Endothelial cell of umbilical vein (primary cell): ENCODE measurements at regions not wholly inside any gene's neighbourhood (a gene's known extent, or its start where the extent isn't known, plus 50 kb on each side); places are given as distances from the start of the nearest gene placed in this dataset.

Experiments
- CTCF ChIP-seq, 2 donors: IDR thresholded peaks; 1 replicate in 1 of 2; 2 replicates in 1 of 2; pipeline ENCODE4 v1.5.1; 2011; ENCODE audit warnings: low read length in 2 of 2, mild to moderate bottlenecking in 2 of 2, moderate library complexity in 2 of 2, control low read depth in 1 of 2, inconsistent platforms in 1 of 2, low read depth in 1 of 2; ENCODE audit not compliant: insufficient read depth in 1 of 2; ENCODE audit errors: extremely low read depth in 1 of 2
- EZH2 ChIP-seq: IDR thresholded peaks from 2 replicates; pipeline ENCODE4 v1.6.1; 2012; ENCODE audit warnings: borderline replicate concordance, low read depth, mild to moderate bottlenecking, moderate library complexity, low read length, inconsistent platforms; ENCODE audit not compliant: severe bottlenecking
- FOS ChIP-seq: IDR thresholded peaks from 2 replicates; pipeline ENCODE4 v1.6.1; 2011; ENCODE audit warnings: mild to moderate bottlenecking, low read length, moderate library complexity, borderline replicate concordance; ENCODE audit not compliant: insufficient read depth
- GATA2 ChIP-seq: IDR thresholded peaks from 2 replicates; pipeline ENCODE4 v1.7.0; 2011; ENCODE audit warnings: low read depth, mild to moderate bottlenecking, moderate library complexity, mixed read lengths, low read length; ENCODE audit not compliant: insufficient read length, insufficient read depth
- JUN ChIP-seq: IDR thresholded peaks from 2 replicates; pipeline ENCODE4 v1.6.1; 2011; ENCODE audit warnings: borderline replicate concordance, low read depth; ENCODE audit not compliant: insufficient read length, insufficient read depth
- MAX ChIP-seq: IDR thresholded peaks from 2 replicates; pipeline ENCODE4 v1.6.1; 2011; ENCODE audit not compliant: insufficient read depth, insufficient read length
- MYC ChIP-seq: IDR thresholded peaks from one replicate; pipeline ENCODE4 v1.6.1; 2011; ENCODE audit warnings: mild to moderate bottlenecking, low read depth, low read length
- POLR2A ChIP-seq: IDR thresholded peaks from 2 replicates; pipeline ENCODE4 v1.6.1; 2012; ENCODE audit warnings: low read depth, mild to moderate bottlenecking, control low read depth, low read length
- POLR2AphosphoS5 ChIP-seq: IDR thresholded peaks from 2 replicates; pipeline ENCODE4 v1.6.1; 2012; ENCODE audit warnings: low read depth, mild to moderate bottlenecking, control low read depth, low read length, moderate library complexity; ENCODE audit not compliant: insufficient read depth

- TF ChIP-seq POLR2AphosphoS5: no peak
- no peak for TF ChIP-seq EZH2
- no peak for TF ChIP-seq CTCF (IDR thresholded peaks at IDR 0.05; ENCODE audit: extremely low read depth in 1 of 2, insufficient read depth in 1 of 2, low read depth in 1 of 2, low read length in 2 of 2)
- no peak for TF ChIP-seq POLR2A
- no peak for TF ChIP-seq MAX
- no peak for TF ChIP-seq FOS
- no peak for TF ChIP-seq GATA2
- TF ChIP-seq MYC: no peak
- no peak for TF ChIP-seq JUN
Measured at GRCh38 chr2:6353669-6354068, 512.0 kb downstream of the CMPK2 start.
